ENCODE measurements at regions not wholly inside any gene's neighbourhood (a gene's known extent, or its start where the extent isn't known, plus 50 kb on each side); places are given as distances from the start of the nearest gene placed in this dataset.
"Not testable (repeated sequence)": the region's sequence is repeated elsewhere in the genome, so short reads cannot be mapped to it uniquely, and the experiment has no call there.

- H2AFZ ChIP-seq (ENCODE audit: low read depth, low read length); H3K36me3 ChIP-seq (ENCODE audit: insufficient read depth, low read length); H3K9me3 ChIP-seq (ENCODE audit: insufficient read depth, low read length, severe bottlenecking); DNase-seq; ATAC-seq (ENCODE audit: insufficient read depth, low read depth); H4K20me1 ChIP-seq (ENCODE audit: insufficient read depth, low read length); H3K4me2 ChIP-seq (ENCODE audit: insufficient read depth, low read length); H3K4me3 ChIP-seq (ENCODE audit: low read depth in 1 of 2, low read length in 2 of 2); H3K27me3 ChIP-seq (ENCODE audit: insufficient read depth, low read length, poor library complexity); H3K79me2 ChIP-seq (ENCODE audit: insufficient read depth, low read length); H3K9ac ChIP-seq (ENCODE audit: low read depth, low read length); H3K27ac ChIP-seq (ENCODE audit: low read length); H3K4me1 ChIP-seq (ENCODE audit: insufficient read depth, low read length): not testable (repeated sequence)
These were observed 53.3 kb upstream of the XIST start for GRCh38 chrX:73905749-73906374.

DNA sequence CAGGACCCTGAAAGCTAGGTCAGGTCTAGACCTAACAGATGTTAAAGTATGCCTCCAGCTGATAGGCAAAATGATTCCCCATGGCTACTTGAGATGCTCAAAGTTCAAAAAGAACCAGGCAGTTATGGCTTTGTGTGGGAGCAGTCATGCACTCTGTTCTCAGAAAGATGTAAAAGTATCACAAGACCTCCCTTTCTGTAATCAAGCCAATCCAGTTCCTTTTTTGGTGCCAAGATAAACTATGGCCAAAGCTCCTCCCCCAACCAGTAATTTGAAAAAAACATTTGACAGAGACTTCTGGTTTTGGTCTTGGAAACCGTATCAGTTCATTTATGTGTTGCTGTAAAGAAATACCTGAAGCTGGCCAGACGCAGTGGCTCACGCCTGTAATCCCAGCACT is 51.4 kb upstream of the XIST start:
- Histone ChIP-seq H3K9ac (ENCODE audit: low read depth, low read length) (no peak overlapping the region), H2AFZ (ENCODE audit: low read depth, low read length) (no peak overlapping the region), H3K4me1 (ENCODE audit: insufficient read depth, low read length) (no peaks in the 10 kb centered on the region), H3K27me3 (ENCODE audit: insufficient read depth, low read length, poor library complexity) (no peaks in the 10 kb centered on the region), H3K27ac (ENCODE audit: low read length) (no peak overlapping the region), H3K36me3 (ENCODE audit: insufficient read depth, low read length) (no peaks in the 10 kb centered on the region), H4K20me1 (ENCODE audit: insufficient read depth, low read length) (no peaks in the 10 kb centered on the region), H3K4me3 (ENCODE audit: low read depth in 1 of 2, low read length in 2 of 2) (no peak overlapping the region), H3K4me2 (ENCODE audit: insufficient read depth, low read length) (no peak overlapping the region), H3K9me3 (ENCODE audit: insufficient read depth, low read length, severe bottlenecking) (no peaks in the 10 kb centered on the region), H3K79me2 (ENCODE audit: insufficient read depth, low read length) (no peaks in the 10 kb centered on the region)
- TF ChIP-seq EZH2 (IDR thresholded peaks at IDR 0.05; ENCODE audit: borderline replicate concordance, low read depth, low read length, severe bottlenecking), result no peak
- TF ChIP-seq, protein P1, sequence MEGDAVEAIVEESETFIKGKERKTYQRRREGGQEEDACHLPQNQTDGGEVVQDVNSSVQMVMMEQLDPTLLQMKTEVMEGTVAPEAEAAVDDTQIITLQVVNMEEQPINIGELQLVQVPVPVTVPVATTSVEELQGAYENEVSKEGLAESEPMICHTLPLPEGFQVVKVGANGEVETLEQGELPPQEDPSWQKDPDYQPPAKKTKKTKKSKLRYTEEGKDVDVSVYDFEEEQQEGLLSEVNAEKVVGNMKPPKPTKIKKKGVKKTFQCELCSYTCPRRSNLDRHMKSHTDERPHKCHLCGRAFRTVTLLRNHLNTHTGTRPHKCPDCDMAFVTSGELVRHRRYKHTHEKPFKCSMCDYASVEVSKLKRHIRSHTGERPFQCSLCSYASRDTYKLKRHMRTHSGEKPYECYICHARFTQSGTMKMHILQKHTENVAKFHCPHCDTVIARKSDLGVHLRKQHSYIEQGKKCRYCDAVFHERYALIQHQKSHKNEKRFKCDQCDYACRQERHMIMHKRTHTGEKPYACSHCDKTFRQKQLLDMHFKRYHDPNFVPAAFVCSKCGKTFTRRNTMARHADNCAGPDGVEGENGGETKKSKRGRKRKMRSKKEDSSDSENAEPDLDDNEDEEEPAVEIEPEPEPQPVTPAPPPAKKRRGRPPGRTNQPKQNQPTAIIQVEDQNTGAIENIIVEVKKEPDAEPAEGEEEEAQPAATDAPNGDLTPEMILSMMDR (IDR thresholded peaks at IDR 0.05; ENCODE audit: borderline replicate concordance, extremely low read depth, low read length, poor library complexity, severe bottlenecking), result no peak
- ATAC-seq (ENCODE audit: insufficient read depth, low read depth) (no peak), DNase-seq (no peak)
